C4-2B (cell line): ENCODE measurements at regions not wholly inside any gene's neighbourhood (a gene's known extent, or its start where the extent isn't known, plus 50 kb on each side); places are given as distances from the start of the nearest gene placed in this dataset.

Source experiments
- H3K27ac ChIP-seq: fragments of 450-650 bp; 2 replicates; pipeline ENCODE4 v1.5.1; 2017
- CTCF ChIP-seq: fragments of 450-650 bp; conservative IDR thresholded peaks from 2 replicates; pipeline ENCODE4 v1.5.1; 2017; ENCODE audit warnings: mild to moderate bottlenecking
- ZFX ChIP-seq: fragments of 450-650 bp; IDR thresholded peaks from 2 replicates; pipeline ENCODE4 v1.6.1; 2017

GRCh38 chr1:234933475-234933874, 195.2 kb downstream of the TOMM20 start:
- no peak overlapping the region for H3K27ac ChIP-seq

GRCh38 chr1:234932511-234933430, 195.9 kb downstream of the TOMM20 start:
- TF ChIP-seq ZFX (no peak), CTCF (no peak)
- no peak overlapping the region for H3K27ac ChIP-seq

More at GRCh38 chr1:234933475-234933874, 195.2 kb downstream of the TOMM20 start:
- TF ChIP-seq ZFX: no peak
- TF ChIP-seq CTCF: no peak

GRCh38 chr1:234932106-234932505, 196.5 kb downstream of the TOMM20 start:
- H3K27ac ChIP-seq: no peak overlapping the region
- TF ChIP-seq ZFX: no peak
- TF ChIP-seq CTCF: no peak

- TF ChIP-seq CTCF: no peak
- TF ChIP-seq ZFX: no peak
- H3K27ac ChIP-seq: no peak overlapping the region
Measured at GRCh38 chr1:234931404-234931973, 197.1 kb downstream of the TOMM20 start.

GRCh38 chr1:234929369-234929768, 199.3 kb downstream of the TOMM20 start:
- TF ChIP-seq ZFX (no peak), CTCF (no peak)
- H3K27ac ChIP-seq: no peak overlapping the region

- TF ChIP-seq ZFX (no peak), CTCF (no peak)
- no peak overlapping the region for H3K27ac ChIP-seq
Measured at GRCh38 chr1:234928642-234929041, 200.0 kb downstream of the TOMM20 start.

GRCh38 chr1:234927971-234928640, 200.5 kb downstream of the TOMM20 start:
- TF ChIP-seq CTCF (no peak), ZFX (no peak)
- no peak overlapping the region for H3K27ac ChIP-seq
